Panc1 (cell line): ENCODE measurements at regions not wholly inside any gene's neighbourhood (a gene's known extent, or its start where the extent isn't known, plus 50 kb on each side); places are given as distances from the start of the nearest gene placed in this dataset.

ENCODE experiments used
- ATAC-seq: fragments of 200-7000 bp; cut with Tn5 transposase; 2 replicates; pipeline ENCODE4 v1.9.1; 2020; ENCODE audit warnings: mild to moderate bottlenecking, moderate library complexity
- BruUV-seq: library from RNA; stranded (reverse); fragments of 400-500 nt; replicated peaks from 2 replicates; lab custom pipeline; 2021; lab: Mats Ljungman, UMichigan
- CTCF ChIA-PET: fragments of 300-600 bp; sonication (Branson Sonifier 250); formaldehyde crosslinking; loops from one replicate; lab custom pipeline; 2022; ENCODE audit warnings: antibody characterized with exemption; lab: Charles Lee
- POLR2A ChIA-PET: fragments of 300-600 bp; sonication (Branson Sonifier 250); formaldehyde crosslinking; loops from one replicate; lab custom pipeline; 2022; ENCODE audit warnings: antibody characterized with exemption; lab: Charles Lee
- DNase-seq: peaks from one replicate; pipeline ENCODE4 v3.0.0-alpha.2; 2010; ENCODE audit warnings: low read depth, low spot score
- H3K27ac ChIP-seq: 2 replicates; pipeline ENCODE4 v1.5.1; 2011; ENCODE audit warnings: mild to moderate bottlenecking, low read length, inconsistent platforms
- H3K27me3 ChIP-seq: fragments of 200-500 bp; sonication (Bioruptor generic); 2 replicates; pipeline ENCODE4 v1.6.0; 2014; ENCODE audit warnings: low read length, inconsistent platforms; ENCODE audit not compliant: control insufficient read depth, insufficient read depth
- H3K36me3 ChIP-seq: fragments of 200-500 bp; sonication (Bioruptor generic); 2 replicates; pipeline ENCODE4 v1.5.1; 2014; ENCODE audit warnings: inconsistent platforms, mild to moderate bottlenecking, low read length, moderate library complexity; ENCODE audit not compliant: control insufficient read depth, insufficient read depth
- H3K4me1 ChIP-seq: 2 replicates; pipeline ENCODE4 v1.5.1; 2011; ENCODE audit warnings: inconsistent platforms, mild to moderate bottlenecking, low read length, moderate library complexity; ENCODE audit not compliant: control insufficient read depth, insufficient read depth
- H3K4me3 ChIP-seq, 2 experiments: 2 replicates each; pipeline ENCODE4 v1.5.1; 2011 to 2012; ENCODE audit warnings: low read depth in 2 of 2, low read length in 2 of 2, mild to moderate bottlenecking in 2 of 2, inconsistent platforms in 1 of 2, moderate library complexity in 1 of 2
- H3K9me3 ChIP-seq: fragments of 200-500 bp; sonication (Bioruptor generic); 2 replicates; pipeline ENCODE4 v1.5.1; 2014; ENCODE audit warnings: low read depth, mild to moderate bottlenecking, inconsistent platforms, low read length, moderate library complexity; ENCODE audit not compliant: control insufficient read depth, insufficient read depth
- CTCF ChIP-seq: fragments of 450-650 bp; IDR thresholded peaks from 2 replicates; pipeline ENCODE4 v1.5.1; 2017; ENCODE audit warnings: mild to moderate bottlenecking
- POLR2AphosphoS5 ChIP-seq: IDR thresholded peaks from 2 replicates; pipeline ENCODE4 v1.6.1; 2012; ENCODE audit warnings: mild to moderate bottlenecking, low read depth, low read length, moderate library complexity
- REST ChIP-seq, 2 experiments: IDR thresholded peaks; 2 replicates each; pipeline ENCODE4 v1.6.1; 2011 to 2012; ENCODE audit warnings: low read depth in 2 of 2, control low read depth in 1 of 2, low read length in 1 of 2, mild to moderate bottlenecking in 1 of 2, moderate library complexity in 1 of 2; ENCODE audit not compliant: insufficient read depth in 1 of 2
- SIN3A ChIP-seq: IDR thresholded peaks from 2 replicates; pipeline ENCODE4 v1.6.1; 2012; ENCODE audit warnings: low read depth, mild to moderate bottlenecking, low read length, moderate library complexity, borderline replicate concordance; ENCODE audit not compliant: insufficient read depth
- TCF7L2 ChIP-seq: IDR thresholded peaks from 2 replicates; pipeline ENCODE4 v1.6.1; 2011; ENCODE audit warnings: mild to moderate bottlenecking, low read depth, low read length, inconsistent platforms
- in situ Hi-C: cut with HindIII; loops from 2 replicates; pipeline ENCODE4 v1.10.0; 2016; ENCODE audit warnings: low sequenced_read_pairs, low pct_unique_long_range_greater_than_20kb
- intact Hi-C: fragments of 100-400 bp; cut with micrococcal nuclease; formaldehyde crosslinking; loops from one replicate; pipeline ENCODE4 v1.10.0; 2022; ENCODE audit not compliant: unreplicated experiment

DNA sequence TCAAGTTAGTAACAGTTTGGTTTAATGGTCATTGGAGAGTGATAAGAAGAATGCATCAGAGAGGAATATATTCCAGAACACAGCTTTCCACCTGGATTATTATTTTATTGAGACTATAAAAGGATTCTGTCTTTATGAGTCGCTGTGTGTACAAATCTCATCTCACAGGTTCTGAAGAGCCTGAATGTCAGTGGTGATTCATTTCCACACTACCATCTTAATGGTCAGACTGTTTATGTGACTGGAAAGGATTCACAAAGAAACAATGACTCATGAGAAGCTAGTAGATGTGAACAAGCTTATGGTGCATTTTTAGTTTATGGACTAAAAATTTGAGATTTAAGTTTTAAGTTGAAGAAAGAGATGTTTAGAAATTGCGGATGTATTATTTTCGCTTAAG lies 685.4 kb upstream of the NRXN1 start:
- intact Hi-C loops: no loop called here
- H3K4me1 ChIP-seq: no peaks in the 10 kb centered on the region
- H3K27me3 ChIP-seq: no peaks in the 10 kb centered on the region
- BruUV-seq: no TSS peak
- DNase-seq (no peak), ATAC-seq (no peak)
- H3K27ac ChIP-seq: no peak overlapping the region
- TF ChIP-seq TCF7L2 (no peak), SIN3A (no peak), POLR2AphosphoS5 (no peak), CTCF (no peak), REST (IDR thresholded peaks at IDR 0.05; ENCODE audit: insufficient read depth in 1 of 2, low read depth in 2 of 2, low read length in 1 of 2) (no peak)
- no peaks in the 10 kb centered on the region for H3K9me3 ChIP-seq
- H3K36me3 ChIP-seq: no peaks in the 10 kb centered on the region
- in situ Hi-C loops: no loop called here
- POLR2A ChIA-PET: no interaction called here
- H3K4me3 ChIP-seq: no peak overlapping the region
- CTCF ChIA-PET: no interaction called here

- DNase-seq (no peak), ATAC-seq (no peak)
- Histone ChIP-seq H3K27ac (no peak overlapping the region), H3K36me3 (no peaks in the 10 kb centered on the region), H3K4me3 (no peak overlapping the region), H3K4me1 (no peaks in the 10 kb centered on the region), H3K27me3 (no peaks in the 10 kb centered on the region), H3K9me3 (no peaks in the 10 kb centered on the region)
- no TSS peak for BruUV-seq
- TF ChIP-seq REST (IDR thresholded peaks at IDR 0.05; ENCODE audit: insufficient read depth in 1 of 2, low read depth in 2 of 2, low read length in 1 of 2) (no peak), TCF7L2 (no peak), CTCF (no peak), SIN3A (no peak), POLR2AphosphoS5 (no peak)
- in situ Hi-C loops: no loop called here
- intact Hi-C loops: no loop called here
- ChIA-PET CTCF (no interaction called here), POLR2A (no interaction called here)
Measured at GRCh38 chr2:51711766-51712165, 679.8 kb upstream of the NRXN1 start.
